ENCODE measurements at regions not wholly inside any gene's neighbourhood (a gene's known extent, or its start where the extent isn't known, plus 50 kb on each side); places are given as distances from the start of the nearest gene placed in this dataset.
"Not testable (repeated sequence)": the region's sequence is repeated elsewhere in the genome, so short reads cannot be mapped to it uniquely, and the experiment has no call there.

GRCh38 chr3:178205740-178206139 lies 330.5 kb upstream of the KCNMB2 start:
- DNase-seq (ENCODE audit: low spot score) = no peak

GRCh38 chr3:178206521-178206920 lies 329.7 kb upstream of the KCNMB2 start:
- DNase-seq (ENCODE audit: low spot score) = no peak

DNA sequence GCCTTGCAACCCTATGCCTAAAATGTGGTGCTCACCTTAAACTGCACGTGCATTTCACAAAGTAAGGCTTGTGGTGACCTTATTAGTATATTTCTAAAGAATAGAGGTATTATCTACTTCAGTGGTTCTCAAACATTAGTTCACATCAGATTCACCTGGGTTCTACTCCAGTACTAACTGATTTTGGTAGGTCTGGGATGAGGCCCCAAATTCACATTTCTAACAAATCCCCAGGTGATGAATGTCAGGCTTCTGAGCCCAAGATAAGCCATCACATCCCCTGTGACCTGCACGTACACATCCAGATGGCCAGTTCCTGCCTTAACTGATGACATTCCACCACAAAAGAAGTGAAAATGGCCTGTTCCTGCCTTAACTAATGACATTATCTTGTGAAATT lies 329.1 kb upstream of the KCNMB2 start:
- not testable (repeated sequence) for DNase-seq (ENCODE audit: low spot score)

DNA sequence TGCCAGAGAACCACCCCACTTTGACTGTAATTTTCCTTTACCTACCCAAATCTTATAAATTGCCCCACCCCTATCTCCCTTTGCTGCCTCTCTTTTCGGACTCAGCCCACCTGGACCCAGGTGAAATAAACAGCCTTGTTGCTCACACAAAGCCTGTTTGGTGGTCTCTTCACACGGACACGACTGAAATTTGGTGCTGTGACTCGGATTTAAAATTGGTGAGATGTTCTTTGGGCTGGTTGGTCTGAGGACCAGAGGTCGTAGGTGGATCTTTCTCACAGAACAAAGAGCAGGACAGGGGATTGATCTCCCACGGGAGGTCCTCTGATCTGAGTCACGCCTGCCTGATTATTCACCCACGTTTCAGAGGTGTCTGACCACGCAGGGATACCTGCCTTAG lies 328.6 kb upstream of the KCNMB2 start:
- not testable (repeated sequence) for DNase-seq (ENCODE audit: low spot score)

- DNase-seq (ENCODE audit: low spot score) = not testable (repeated sequence)
Measured at GRCh38 chr3:178209116-178209515, 327.1 kb upstream of the KCNMB2 start.

DNA sequence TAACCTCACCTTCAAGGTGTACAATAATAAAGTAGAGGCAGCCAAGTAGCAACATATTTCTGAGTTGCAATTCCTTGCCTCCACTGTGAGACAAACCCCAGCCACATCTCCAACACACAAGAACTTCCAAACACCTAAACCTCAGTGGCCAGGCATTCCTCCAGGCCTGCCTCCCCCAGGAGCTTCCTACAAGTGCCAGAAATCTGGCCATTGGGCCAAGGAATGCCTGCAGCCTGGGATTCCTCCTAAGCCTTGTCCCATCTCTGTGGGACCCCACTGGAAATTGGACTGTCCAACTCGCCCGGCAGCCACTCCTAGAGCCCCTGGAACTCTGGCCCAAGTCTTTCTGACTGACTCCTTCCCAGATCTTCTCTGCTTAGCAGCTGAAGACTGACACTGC lies 326.6 kb upstream of the KCNMB2 start:
- not testable (repeated sequence) for DNase-seq (ENCODE audit: low spot score)

GRCh38 chr3:178211086-178211485 lies 325.1 kb upstream of the KCNMB2 start:
- not testable (repeated sequence) for DNase-seq (ENCODE audit: low spot score)

- DNase-seq (ENCODE audit: low spot score) = no peak
Measured at GRCh38 chr3:178217479-178217878, 318.8 kb upstream of the KCNMB2 start.

GRCh38 chr3:178218231-178218630 lies 318.0 kb upstream of the KCNMB2 start:
- no peak for DNase-seq (ENCODE audit: low spot score)

DNA sequence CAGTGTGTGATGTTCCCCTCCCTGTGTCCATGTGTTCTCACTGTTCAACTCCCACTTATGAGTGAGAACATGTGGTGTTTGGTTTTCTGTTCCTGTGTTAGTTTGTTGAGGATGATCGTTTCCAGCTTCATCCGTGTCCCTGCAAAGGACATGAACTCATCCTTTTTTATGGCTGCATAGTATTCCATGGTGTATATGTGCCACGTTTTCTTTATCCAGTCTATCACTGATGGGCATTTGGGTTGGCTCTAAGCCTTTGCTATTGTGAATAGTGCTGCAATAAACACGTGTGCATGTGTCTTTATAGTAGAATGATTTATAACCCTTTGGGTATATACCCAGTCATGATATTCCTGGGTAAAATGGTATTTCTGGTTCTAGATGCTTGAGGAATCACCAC lies 316.6 kb upstream of the KCNMB2 start:
- not testable (repeated sequence) for DNase-seq (ENCODE audit: low spot score)

DNA sequence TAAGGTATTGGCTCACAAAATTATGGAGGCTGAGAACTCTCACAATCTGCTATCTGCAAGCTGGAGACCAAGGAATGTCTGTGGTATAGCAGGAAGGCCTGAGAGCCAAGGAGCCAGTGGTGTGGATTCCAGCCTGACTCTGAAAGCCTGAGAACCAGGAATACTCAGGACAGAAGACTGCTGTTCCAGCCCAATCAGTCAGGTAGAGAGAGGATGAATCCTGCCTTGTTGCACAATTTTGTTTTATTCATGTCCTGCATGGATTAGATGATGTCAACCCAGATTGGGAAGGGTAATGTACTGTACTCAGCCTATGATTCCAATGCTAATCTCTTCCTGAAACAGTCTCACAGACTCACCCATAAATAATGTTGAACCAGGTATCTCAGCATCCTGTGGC lies 312.4 kb upstream of the KCNMB2 start:
- DNase-seq (ENCODE audit: low spot score) = no peak

GRCh38 chr3:178226094-178226493 lies 310.1 kb upstream of the KCNMB2 start:
- no peak for DNase-seq (ENCODE audit: low spot score)

DNA sequence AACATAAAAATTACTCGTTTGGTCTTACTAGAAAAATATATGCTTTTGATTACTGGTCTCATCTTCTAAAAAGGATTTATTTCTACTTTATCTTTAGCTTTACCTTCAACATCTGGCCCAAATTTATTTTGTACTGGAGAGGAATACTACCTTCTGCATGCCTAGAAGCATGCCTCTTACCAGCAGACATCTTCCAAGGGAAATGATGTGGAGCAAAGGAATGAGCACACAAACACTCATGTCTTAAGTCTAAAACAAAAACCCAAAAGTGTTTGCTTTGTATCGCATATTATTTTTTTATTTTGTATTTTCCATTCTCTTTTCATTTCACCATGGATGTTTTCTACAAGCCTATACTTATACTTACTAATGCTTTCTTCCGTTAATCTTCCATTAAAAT lies 304.6 kb upstream of the KCNMB2 start:
- no peak for DNase-seq (ENCODE audit: low spot score)

- DNase-seq (ENCODE audit: low spot score) = no peak
Measured at GRCh38 chr3:178233371-178234071, 302.7 kb upstream of the KCNMB2 start.

DNA sequence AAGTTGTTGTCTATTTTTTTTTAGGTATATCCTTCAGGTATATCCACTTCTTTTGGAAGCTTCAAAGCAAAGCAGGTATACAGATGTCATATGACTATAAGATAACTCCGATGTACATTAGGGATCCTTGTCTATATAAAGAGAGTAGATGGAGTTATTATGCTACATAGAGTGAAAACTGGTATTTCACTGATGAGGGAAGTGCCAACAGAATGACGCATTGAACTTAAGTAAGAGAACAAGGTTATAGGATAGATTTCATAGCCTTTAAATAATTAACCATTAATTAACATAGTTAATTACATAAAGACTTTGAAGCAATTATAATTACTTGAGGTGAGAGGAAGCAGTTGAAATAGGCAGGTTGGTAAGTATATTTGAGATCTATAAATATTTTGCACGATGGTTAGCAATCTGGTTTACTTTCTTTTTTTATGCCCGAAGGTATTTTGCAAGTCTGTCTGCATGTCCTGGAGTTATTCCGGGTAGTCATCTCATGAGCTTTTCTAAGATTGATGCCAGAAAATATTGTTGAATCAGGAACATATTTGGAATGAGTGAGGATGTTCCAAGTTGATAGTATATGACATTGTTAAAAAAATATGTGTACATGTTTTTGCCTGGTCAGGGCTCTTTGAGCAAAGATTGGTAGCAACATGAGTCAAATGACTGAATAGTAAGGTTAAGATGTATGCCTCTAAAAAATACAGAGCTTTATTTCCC lies 299.5 kb upstream of the KCNMB2 start:
- no peak for DNase-seq (ENCODE audit: low spot score)

DNA sequence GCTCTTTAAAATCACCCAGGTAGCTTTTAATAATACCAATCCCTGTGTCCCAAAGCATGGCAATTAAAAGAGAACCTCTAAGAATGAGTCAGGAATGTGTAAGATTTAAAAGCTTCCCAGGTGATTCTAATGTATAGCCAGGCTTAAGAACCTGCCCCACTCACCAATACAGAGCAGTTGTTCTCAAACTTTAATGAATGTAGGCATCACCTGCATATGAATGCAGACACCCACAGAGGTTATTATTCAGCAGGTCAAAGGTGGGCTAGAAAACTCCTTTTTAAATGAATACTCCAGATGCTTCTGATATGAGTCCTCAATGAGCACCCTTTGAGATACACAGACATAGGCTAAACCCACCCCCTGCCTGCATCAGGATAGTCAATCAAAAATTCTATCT lies 298.1 kb upstream of the KCNMB2 start:
- DNase-seq (ENCODE audit: low spot score) = no peak

DNA sequence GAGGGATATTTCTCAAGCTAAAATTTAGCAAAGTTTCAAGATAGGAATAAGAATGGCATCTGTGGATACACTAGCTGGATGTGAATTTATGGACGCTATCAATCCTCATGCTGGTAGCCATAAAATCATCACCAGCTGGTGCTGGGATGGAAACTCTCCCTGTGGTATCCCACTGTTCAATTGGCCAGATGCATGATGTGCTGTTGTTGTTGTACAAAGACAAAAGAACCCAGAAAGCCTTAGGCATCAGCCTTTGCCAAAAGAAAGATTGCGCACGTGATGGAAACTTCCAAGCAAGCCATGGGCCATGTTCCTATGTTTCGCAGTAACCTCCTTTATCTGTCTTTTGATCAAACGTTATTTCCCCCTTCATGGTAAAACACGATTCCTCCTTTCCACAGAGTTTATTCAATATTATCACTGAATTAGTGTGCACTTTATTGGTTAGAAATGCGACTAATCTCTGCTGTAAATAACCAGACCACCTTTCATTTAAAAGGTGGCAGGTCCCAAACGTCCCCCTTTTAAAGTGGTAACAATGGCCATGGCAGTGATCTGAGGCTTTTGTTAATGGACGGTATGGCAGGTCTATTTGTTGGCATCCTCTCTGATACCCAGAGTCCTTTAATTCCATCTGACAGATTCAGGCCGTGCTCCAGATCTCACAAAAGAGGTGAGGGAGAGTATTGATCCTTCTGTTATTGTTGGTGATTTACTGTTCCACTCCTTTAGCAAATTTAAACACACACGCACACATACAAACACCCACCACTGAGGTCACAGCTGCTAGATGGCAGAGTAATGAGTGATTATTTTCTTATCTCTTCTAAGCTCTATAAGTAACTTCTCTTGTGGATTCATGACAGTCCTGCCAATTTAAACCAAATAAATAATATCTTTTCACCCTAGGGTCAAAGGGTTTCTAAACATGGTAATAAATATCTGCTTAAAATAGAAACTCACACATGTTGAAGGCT lies 291.2 kb upstream of the KCNMB2 start:
- DNase-seq (ENCODE audit: low spot score) = no peak

GRCh38 chr3:178246004-178246403 lies 290.2 kb upstream of the KCNMB2 start:
- no peak for DNase-seq (ENCODE audit: low spot score)

- no peak for DNase-seq (ENCODE audit: low spot score)
Measured at GRCh38 chr3:178255315-178255714, 280.9 kb upstream of the KCNMB2 start.

DNA sequence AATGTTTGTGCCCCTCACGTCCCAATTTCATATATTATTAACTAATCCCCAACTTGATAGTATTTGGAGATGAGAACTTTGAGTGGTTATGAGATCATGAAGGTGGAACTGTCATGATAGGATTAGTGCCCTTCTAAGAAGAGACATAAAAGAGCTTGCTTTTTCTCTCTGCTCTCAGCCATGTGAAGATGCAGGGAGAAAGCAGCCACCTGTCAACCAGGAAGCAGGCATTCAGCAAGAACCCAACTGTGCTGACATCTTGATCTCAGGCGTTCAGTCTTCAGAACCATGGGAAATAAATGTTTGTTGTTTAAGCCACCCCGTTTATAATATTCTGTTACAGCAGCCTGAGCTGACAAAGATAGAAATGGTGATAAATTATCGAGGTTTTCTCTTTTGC lies 278.7 kb upstream of the KCNMB2 start:
- no peak for DNase-seq (ENCODE audit: low spot score)

- no peak for DNase-seq (ENCODE audit: low spot score)
Measured at GRCh38 chr3:178258121-178258520, 278.1 kb upstream of the KCNMB2 start.

GRCh38 chr3:178259703-178260102 lies 276.5 kb upstream of the KCNMB2 start:
- no peak for DNase-seq (ENCODE audit: low spot score)

All from LoVo (cell line).